ENCODE measurements at regions not wholly inside any gene's neighbourhood (a gene's known extent, or its start where the extent isn't known, plus 50 kb on each side); places are given as distances from the start of the nearest gene placed in this dataset.

DNA sequence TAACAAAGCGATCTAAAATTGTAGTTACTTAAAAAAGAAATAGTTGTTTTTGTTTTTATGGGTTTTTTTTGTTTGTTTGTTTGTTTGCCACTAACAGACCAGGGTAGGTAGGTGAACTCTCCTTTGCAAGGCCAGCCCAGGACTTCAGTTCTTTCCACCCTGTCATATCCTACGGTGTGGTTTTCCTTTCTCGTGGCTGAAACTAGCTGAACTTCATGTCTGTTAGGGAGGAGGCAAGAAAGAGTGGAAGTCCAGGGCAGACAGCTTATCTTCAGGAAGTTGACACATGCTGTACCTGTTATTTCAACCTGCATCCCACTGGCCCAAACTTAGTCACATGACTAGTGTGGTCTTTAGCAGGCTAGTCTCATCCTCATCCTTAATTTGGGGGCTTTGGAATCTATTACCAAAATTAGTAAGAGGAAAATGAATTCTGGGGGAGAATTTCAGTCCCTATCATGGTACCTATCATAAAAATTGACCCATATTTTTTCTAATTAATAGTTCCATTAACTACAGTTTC lies 62.9 kb upstream of the LRRC7 start:
- Histone ChIP-seq H3K4me3 (no peak overlapping the region), H3K27ac (no peak overlapping the region), H3K9me3 (no peaks in the 10 kb centered on the region), H3K4me1 (no peaks in the 10 kb centered on the region), H3K27me3 (no peaks in the 10 kb centered on the region), H3K36me3 (no peaks in the 10 kb centered on the region)
- TF ChIP-seq POLR2AphosphoS5 (IDR thresholded peaks at IDR 0.05) = no peak
- TF ChIP-seq, protein P1, sequence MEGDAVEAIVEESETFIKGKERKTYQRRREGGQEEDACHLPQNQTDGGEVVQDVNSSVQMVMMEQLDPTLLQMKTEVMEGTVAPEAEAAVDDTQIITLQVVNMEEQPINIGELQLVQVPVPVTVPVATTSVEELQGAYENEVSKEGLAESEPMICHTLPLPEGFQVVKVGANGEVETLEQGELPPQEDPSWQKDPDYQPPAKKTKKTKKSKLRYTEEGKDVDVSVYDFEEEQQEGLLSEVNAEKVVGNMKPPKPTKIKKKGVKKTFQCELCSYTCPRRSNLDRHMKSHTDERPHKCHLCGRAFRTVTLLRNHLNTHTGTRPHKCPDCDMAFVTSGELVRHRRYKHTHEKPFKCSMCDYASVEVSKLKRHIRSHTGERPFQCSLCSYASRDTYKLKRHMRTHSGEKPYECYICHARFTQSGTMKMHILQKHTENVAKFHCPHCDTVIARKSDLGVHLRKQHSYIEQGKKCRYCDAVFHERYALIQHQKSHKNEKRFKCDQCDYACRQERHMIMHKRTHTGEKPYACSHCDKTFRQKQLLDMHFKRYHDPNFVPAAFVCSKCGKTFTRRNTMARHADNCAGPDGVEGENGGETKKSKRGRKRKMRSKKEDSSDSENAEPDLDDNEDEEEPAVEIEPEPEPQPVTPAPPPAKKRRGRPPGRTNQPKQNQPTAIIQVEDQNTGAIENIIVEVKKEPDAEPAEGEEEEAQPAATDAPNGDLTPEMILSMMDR (IDR thresholded peaks at IDR 0.05) = no peak
- no peak for TF ChIP-seq EP300 (IDR thresholded peaks at IDR 0.05)
- no peak for TF ChIP-seq POLR2A (IDR thresholded peaks at IDR 0.05)
- no peak for DNase-seq
- intact Hi-C loops (cut with DNase I) = no loop called here
- WGBS, 2 donors = 47 to 61% methylated on average over 3 of the region's 3 CpGs

DNA sequence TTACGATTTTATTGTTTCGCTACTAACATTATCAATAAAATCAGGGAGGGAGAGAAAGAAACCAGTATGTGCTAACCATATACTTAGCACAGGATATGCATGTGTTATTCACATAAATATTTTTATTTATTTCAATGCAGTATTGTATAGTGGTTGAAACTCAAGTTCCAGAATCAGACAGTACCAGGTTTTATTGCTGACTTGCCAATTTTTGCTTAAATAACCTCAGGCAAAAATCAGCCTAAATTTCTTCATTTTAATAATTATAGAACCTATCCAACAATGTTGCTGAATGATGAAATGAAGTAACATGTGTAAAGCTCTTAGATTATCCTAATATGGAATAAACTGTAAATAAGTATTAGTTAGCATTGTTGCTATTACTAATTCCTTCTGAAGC lies 61.4 kb upstream of the LRRC7 start:
- no peak overlapping the region for H3K4me3 ChIP-seq
- TF ChIP-seq, protein P1 (IDR thresholded peaks at IDR 0.05) = no peak
- no peak for TF ChIP-seq POLR2AphosphoS5 (IDR thresholded peaks at IDR 0.05)
- no peak for DNase-seq
- no peaks in the 10 kb centered on the region for H3K9me3 ChIP-seq
- 91 to 92% methylated on average over 2 of the region's 2 CpGs for WGBS, 2 donors
- no peaks in the 10 kb centered on the region for H3K27me3 ChIP-seq
- H3K36me3 ChIP-seq = no peaks in the 10 kb centered on the region
- no peak overlapping the region for H3K27ac ChIP-seq
- intact Hi-C loops (cut with DNase I) = no loop called here
- H3K4me1 ChIP-seq = no peaks in the 10 kb centered on the region

DNA sequence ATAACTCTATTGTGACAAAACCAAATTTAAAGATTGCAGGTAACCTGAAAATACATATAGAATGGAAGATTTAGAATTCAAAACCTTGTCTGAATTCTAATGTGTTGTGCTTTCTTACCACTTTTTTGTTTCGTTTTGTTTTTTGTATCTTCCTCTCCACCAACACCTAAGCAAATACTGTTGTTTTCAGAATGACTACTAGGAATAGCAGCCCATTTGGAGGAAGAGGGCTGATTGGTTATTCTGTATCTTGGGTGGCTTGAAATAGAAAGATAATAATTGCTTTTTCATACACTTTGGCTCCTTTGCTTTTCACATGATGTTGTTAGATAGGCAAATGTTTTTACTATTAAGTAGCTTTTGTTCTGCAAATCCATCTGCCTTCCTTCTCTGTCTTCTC lies 61.0 kb upstream of the LRRC7 start:
- no peaks in the 10 kb centered on the region for H3K4me1 ChIP-seq
- intact Hi-C loops (cut with DNase I) = no loop called here
- H3K27ac ChIP-seq = no peak overlapping the region
- no peaks in the 10 kb centered on the region for H3K9me3 ChIP-seq
- H3K36me3 ChIP-seq = no peaks in the 10 kb centered on the region
- H3K4me3 ChIP-seq = no peak overlapping the region
- WGBS, 2 donors = 31 to 69% methylated on average over 1 of the region's 1 CpG
- no peaks in the 10 kb centered on the region for H3K27me3 ChIP-seq
- no peak for TF ChIP-seq POLR2A (IDR thresholded peaks at IDR 0.05)
- TF ChIP-seq POLR2AphosphoS5 (IDR thresholded peaks at IDR 0.05) = no peak
- no peak for TF ChIP-seq EP300 (IDR thresholded peaks at IDR 0.05)
- TF ChIP-seq, protein P1 (IDR thresholded peaks at IDR 0.05) = no peak
- DNase-seq = no peak

DNA sequence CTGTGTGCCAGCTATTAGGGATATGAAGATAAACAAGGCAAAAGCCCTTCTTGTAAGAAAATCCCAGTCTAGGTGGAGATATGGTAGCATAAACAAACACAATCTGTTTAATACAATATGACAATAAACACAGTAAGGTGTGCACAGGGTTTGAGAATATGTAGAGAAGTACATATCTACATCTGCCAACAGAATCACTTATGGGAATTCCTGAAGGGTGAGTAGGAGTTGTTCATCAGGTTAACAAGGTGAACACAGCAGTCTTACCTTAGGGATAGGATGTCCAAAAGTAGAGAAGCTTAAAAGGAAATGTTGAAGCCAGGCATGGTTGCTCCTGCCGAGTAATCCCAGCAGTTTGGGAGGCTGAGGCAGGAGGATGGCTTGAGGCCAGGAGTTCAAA lies 57.7 kb upstream of the LRRC7 start:
- H3K27me3 ChIP-seq = no peaks in the 10 kb centered on the region
- no peaks in the 10 kb centered on the region for H3K36me3 ChIP-seq
- 83 to 87% methylated on average over 1 of the region's 1 CpG for WGBS, 2 donors
- H3K9me3 ChIP-seq = no peaks in the 10 kb centered on the region
- no peak for TF ChIP-seq POLR2A (IDR thresholded peaks at IDR 0.05)
- TF ChIP-seq EP300 (IDR thresholded peaks at IDR 0.05) = no peak
- TF ChIP-seq, protein P1 (IDR thresholded peaks at IDR 0.05) = no peak
- no peak for TF ChIP-seq POLR2AphosphoS5 (IDR thresholded peaks at IDR 0.05)
- H3K4me3 ChIP-seq = no peak overlapping the region
- no peaks in the 10 kb centered on the region for H3K4me1 ChIP-seq
- DNase-seq = no peak
- intact Hi-C loops (cut with DNase I) = no loop called here
- no peak overlapping the region for H3K27ac ChIP-seq

DNA sequence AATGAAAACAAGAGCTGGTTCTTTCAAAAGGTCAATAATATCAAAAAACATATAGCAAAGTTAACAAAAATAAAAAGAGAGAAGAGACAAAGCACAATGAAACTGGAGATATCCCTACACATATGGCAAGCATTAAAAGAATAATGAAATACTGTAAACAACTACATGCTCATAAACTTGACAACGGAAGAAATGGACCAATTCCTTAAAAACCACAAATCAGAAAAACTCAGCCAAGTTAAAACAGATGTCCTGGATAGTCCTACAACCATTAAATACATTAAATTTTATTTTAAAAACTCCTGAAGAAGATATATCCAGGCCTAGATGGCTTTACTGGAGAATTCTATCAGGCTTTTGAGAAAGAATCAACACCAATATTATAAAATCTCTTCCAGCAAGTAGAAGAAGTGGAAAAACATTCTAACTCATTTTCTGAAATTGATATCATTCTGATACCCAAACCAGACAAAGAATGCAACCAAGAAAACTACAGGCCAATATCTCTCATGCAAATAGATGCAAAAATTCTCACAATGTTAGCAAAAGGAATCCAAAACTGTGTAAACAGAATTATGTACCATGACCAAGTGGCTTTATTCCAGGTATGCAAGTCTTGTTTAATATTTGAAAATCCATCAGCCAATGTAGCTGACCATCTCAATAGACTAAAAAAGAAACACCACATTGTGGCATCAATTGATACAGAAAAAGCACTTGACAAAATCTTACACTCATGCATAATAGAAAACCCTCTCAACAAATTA lies 56.1 kb upstream of the LRRC7 start:
- H3K4me1 ChIP-seq = no peaks in the 10 kb centered on the region
- H3K27me3 ChIP-seq = no peaks in the 10 kb centered on the region
- no peak overlapping the region for H3K4me3 ChIP-seq
- WGBS, 2 donors = 51 to 75% methylated on average over 1 of the region's 1 CpG
- H3K9me3 ChIP-seq = no peaks in the 10 kb centered on the region
- no peak for TF ChIP-seq POLR2A (IDR thresholded peaks at IDR 0.05)
- no peak for TF ChIP-seq EP300 (IDR thresholded peaks at IDR 0.05)
- no peak for TF ChIP-seq POLR2AphosphoS5 (IDR thresholded peaks at IDR 0.05)
- TF ChIP-seq, protein P1 (IDR thresholded peaks at IDR 0.05) = no peak
- no peak for DNase-seq
- H3K27ac ChIP-seq = no peak overlapping the region
- intact Hi-C loops (cut with DNase I) = no loop called here
- H3K36me3 ChIP-seq = no peaks in the 10 kb centered on the region

All from sigmoid colon (tissue), 6 donors.